Loucy (cell line): ENCODE measurements at regions not wholly inside any gene's neighbourhood (a gene's known extent, or its start where the extent isn't known, plus 50 kb on each side); places are given as distances from the start of the nearest gene placed in this dataset.

Experiments
- H2AFZ ChIP-seq: fragments of 200-600 bp; sonication (generic); 2 replicates; pipeline ENCODE4 v1.6.0; 2016; ENCODE audit warnings: antibody characterized with exemption, mild to moderate bottlenecking, low read length, moderate library complexity
- H3F3A ChIP-seq: fragments of 200-600 bp; 2 replicates; pipeline ENCODE4 v1.6.0; 2016; ENCODE audit warnings: antibody characterized with exemption, low read depth, mild to moderate bottlenecking
- H3K27me3 ChIP-seq: fragments of 200-600 bp; sonication (generic); 2 replicates; pipeline ENCODE4 v1.6.1; 2014; ENCODE audit warnings: low read length, mild to moderate bottlenecking; ENCODE audit not compliant: insufficient read depth, poor library complexity, severe bottlenecking
- H3K36me3 ChIP-seq: fragments of 200-600 bp; sonication (generic); 2 replicates; pipeline ENCODE4 v1.6.1; 2016; ENCODE audit warnings: low read length; ENCODE audit not compliant: insufficient read depth
- H3K4me1 ChIP-seq: fragments of 200-600 bp; sonication (generic); 2 replicates; pipeline ENCODE4 v1.5.1; 2014; ENCODE audit warnings: low read length, mild to moderate bottlenecking; ENCODE audit not compliant: insufficient read depth, poor library complexity, severe bottlenecking
- H3K4me2 ChIP-seq: fragments of 200-600 bp; sonication (generic); 2 replicates; pipeline ENCODE4 v1.6.0; 2014; ENCODE audit warnings: antibody characterized with exemption, low read length, low read depth, mild to moderate bottlenecking; ENCODE audit not compliant: poor library complexity, severe bottlenecking
- H3K4me3 ChIP-seq: fragments of 200-600 bp; sonication (generic); 2 replicates; pipeline ENCODE4 v1.5.1; 2014; ENCODE audit warnings: low read length, mild to moderate bottlenecking, mixed read lengths; ENCODE audit not compliant: poor library complexity, severe bottlenecking
- H3K79me2 ChIP-seq: fragments of 200-600 bp; sonication (generic); 2 replicates; pipeline ENCODE4 v1.6.1; 2014; ENCODE audit warnings: low read length; ENCODE audit not compliant: insufficient read depth
- H3K9ac ChIP-seq: fragments of 200-600 bp; sonication (generic); 2 replicates; pipeline ENCODE4 v1.6.0; 2014; ENCODE audit warnings: mild to moderate bottlenecking, low read depth, low read length, moderate library complexity; ENCODE audit not compliant: poor library complexity, severe bottlenecking
- H3K9me2 ChIP-seq: fragments of 200-600 bp; sonication (generic); replicated peaks from 2 replicates; pipeline ENCODE4 v1.6.1; 2016; ENCODE audit warnings: low read depth, low read length, mixed read lengths
- H3K9me3 ChIP-seq: fragments of 200-600 bp; sonication (generic); 2 replicates; pipeline ENCODE4 v1.6.1; 2014; ENCODE audit warnings: mild to moderate bottlenecking, antibody characterized with exemption, low read length, low read depth; ENCODE audit not compliant: insufficient read depth
- H4K20me1 ChIP-seq: fragments of 200-600 bp; sonication (generic); 2 replicates; pipeline ENCODE4 v1.6.0; 2014; ENCODE audit warnings: antibody characterized with exemption, low read length, mild to moderate bottlenecking; ENCODE audit not compliant: insufficient read depth, poor library complexity, severe bottlenecking
- CTCF ChIP-seq: fragments of 200-600 bp; sonication (generic); conservative IDR thresholded peaks from 2 replicates; pipeline ENCODE4 v1.5.1; 2014; ENCODE audit warnings: mild to moderate bottlenecking, antibody characterized with exemption, low read length
- EZH2phosphoT487 ChIP-seq: fragments of 200-600 bp; IDR thresholded peaks from 2 replicates; pipeline ENCODE4 v1.6.1; 2018; ENCODE audit warnings: antibody characterized with exemption, mild to moderate bottlenecking, moderate library complexity, borderline replicate concordance

GRCh38 chr21:20942523-20942922 lies 55.7 kb upstream of the NCAM2 start:
- TF ChIP-seq CTCF (no peak), EZH2phosphoT487 (no peak)
- Histone ChIP-seq H3K36me3 (no peaks in the 10 kb centered on the region), H3K9ac (no peak overlapping the region), H3K79me2 (no peaks in the 10 kb centered on the region), H3K9me2 (no peaks in the 10 kb centered on the region), H3K9me3 (no peaks in the 10 kb centered on the region), H2AFZ (no peak overlapping the region), H4K20me1 (no peaks in the 10 kb centered on the region), H3K4me2 (no peak overlapping the region), H3K4me3 (no peak overlapping the region), H3K27me3 (no peaks in the 10 kb centered on the region), H3K4me1 (no peaks in the 10 kb centered on the region), H3F3A (no peaks in the 10 kb centered on the region)

- Histone ChIP-seq H3K9me2 (no peaks in the 10 kb centered on the region), H3F3A (no peaks in the 10 kb centered on the region), H3K36me3 (no peaks in the 10 kb centered on the region), H3K9me3 (no peaks in the 10 kb centered on the region), H4K20me1 (no peaks in the 10 kb centered on the region), H3K4me1 (no peaks in the 10 kb centered on the region), H3K27me3 (no peaks in the 10 kb centered on the region), H3K4me2 (no peak overlapping the region), H3K9ac (no peak overlapping the region), H3K79me2 (no peaks in the 10 kb centered on the region), H3K4me3 (no peak overlapping the region), H2AFZ (no peak overlapping the region)
- no peak for TF ChIP-seq EZH2phosphoT487
- no peak for TF ChIP-seq CTCF
Measured at GRCh38 chr21:20943561-20943997, 54.6 kb upstream of the NCAM2 start.

GRCh38 chr21:20944139-20944538 lies 54.1 kb upstream of the NCAM2 start:
- no peaks in the 10 kb centered on the region for H3K4me1 ChIP-seq
- H3K9me2 ChIP-seq: no peaks in the 10 kb centered on the region
- H3K27me3 ChIP-seq: no peaks in the 10 kb centered on the region
- H2AFZ ChIP-seq: no peak overlapping the region
- H3K4me3 ChIP-seq: no peak overlapping the region
- H4K20me1 ChIP-seq: no peaks in the 10 kb centered on the region
- no peaks in the 10 kb centered on the region for H3K36me3 ChIP-seq
- no peaks in the 10 kb centered on the region for H3F3A ChIP-seq
- no peaks in the 10 kb centered on the region for H3K79me2 ChIP-seq
- no peak overlapping the region for H3K4me2 ChIP-seq
- H3K9me3 ChIP-seq: no peaks in the 10 kb centered on the region
- H3K9ac ChIP-seq: no peak overlapping the region
- TF ChIP-seq CTCF: no peak
- no peak for TF ChIP-seq EZH2phosphoT487
